Breast epithelium (tissue), 4 donors: ENCODE measurements at regions not wholly inside any gene's neighbourhood (a gene's known extent, or its start where the extent isn't known, plus 50 kb on each side); places are given as distances from the start of the nearest gene placed in this dataset.

Experiments used
- DNase-seq, 2 donors: peaks; one replicate each; pipeline ENCODE4 v3.0.0-alpha.2; 2019; ENCODE audit warnings: low spot score in 2 of 2
- H3K27ac ChIP-seq, 2 donors: fragments of 200-600 bp; sonication (generic) in 1 of 2; one replicate each; pipeline ENCODE4 v1.5.1; 2016 to 2019; ENCODE audit warnings: mild to moderate bottlenecking in 1 of 2
- H3K27me3 ChIP-seq, 2 donors: fragments of 200-600 bp; sonication (generic) in 1 of 2; one replicate each; pipeline versions ENCODE4 v1.5.1 to v1.6.0; 2017 to 2019; ENCODE audit warnings: control low read depth in 1 of 2, mild to moderate bottlenecking in 1 of 2
- H3K36me3 ChIP-seq: fragments of 200-600 bp; one replicate; pipeline ENCODE4 v1.5.1; 2019
- H3K4me1 ChIP-seq, 2 donors: fragments of 200-600 bp; sonication (generic); one replicate each; pipeline ENCODE4 v1.5.1; 2016 to 2019; ENCODE audit warnings: control low read depth in 1 of 2
- H3K4me3 ChIP-seq, 3 donors: fragments of 200-600 bp; sonication (generic); 1 replicate in 2 of 3; 2 replicates in 1 of 3; pipeline ENCODE4 v1.5.1; 2016 to 2019; ENCODE audit warnings: mild to moderate bottlenecking in 3 of 3, moderate library complexity in 2 of 3
- H3K9me3 ChIP-seq, 2 donors: fragments of 200-600 bp; sonication (generic) in 1 of 2; one replicate each; pipeline ENCODE4 v1.5.1; 2016 to 2019; ENCODE audit warnings: control low read depth in 1 of 2
- POLR2A ChIP-seq: fragments of 450-650 bp; IDR thresholded peaks from one replicate; pipeline ENCODE4 v1.6.1; 2016; ENCODE audit warnings: antibody characterized with exemption, mild to moderate bottlenecking, moderate library complexity
- POLR2AphosphoS5 ChIP-seq, 3 donors: sonication (generic); formaldehyde crosslinking; IDR thresholded peaks; one replicate each; pipeline ENCODE4 v1.6.1; 2017; ENCODE audit warnings: antibody characterized with exemption in 3 of 3
- intact Hi-C: fragments of 100-400 bp; cut with DNase I; formaldehyde crosslinking; loops from one replicate; pipeline ENCODE4 v1.15.1; 2023; ENCODE audit warnings: low total_unique reads
- TF ChIP-seq, protein P1 (sequence below), 3 donors: fragments of 450-650 bp; IDR thresholded peaks; one replicate each; pipeline ENCODE4 v1.5.1; 2016 to 2017; ENCODE audit warnings: antibody characterized with exemption in 3 of 3, mild to moderate bottlenecking in 3 of 3, moderate library complexity in 3 of 3

DNA sequence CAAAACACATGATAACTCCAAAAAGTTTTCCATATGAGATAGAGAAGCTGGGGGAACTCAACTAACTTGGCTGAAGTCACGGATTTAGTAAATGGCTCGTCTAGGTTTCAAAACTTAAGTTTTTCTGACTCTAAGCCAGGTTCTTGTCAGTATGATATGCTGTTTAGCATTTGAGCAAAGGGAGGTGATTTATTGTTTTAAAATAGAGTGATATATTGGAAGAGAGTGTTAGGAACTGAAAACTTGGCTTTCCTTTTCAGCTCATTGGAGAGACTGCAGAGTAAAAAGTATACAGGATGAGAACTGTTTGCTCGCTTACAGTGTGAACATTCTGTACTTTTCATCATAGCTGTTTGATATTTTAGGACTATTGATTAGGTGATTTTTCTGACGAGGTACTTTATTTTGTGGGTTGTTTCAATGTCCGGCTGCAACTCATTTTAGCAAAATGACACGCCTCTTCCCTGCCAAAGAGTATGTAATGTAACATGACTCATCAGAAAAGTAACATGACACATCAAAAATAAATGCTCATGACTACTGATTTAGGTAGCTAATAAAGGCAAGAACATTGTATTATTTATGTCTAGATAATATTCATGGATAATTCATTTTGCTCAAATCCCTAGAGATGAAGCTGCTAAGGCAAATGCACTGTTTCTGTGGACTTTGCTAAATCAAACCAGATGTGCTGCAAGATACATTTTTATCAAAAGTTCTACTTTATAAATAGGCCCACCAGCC, 355.1 kb downstream of the GPATCH2 start:
- Histone ChIP-seq H3K36me3 (no peaks in the 10 kb centered on the region), H3K4me1 (no peaks in the 10 kb centered on the region), H3K9me3 (no peaks in the 10 kb centered on the region), H3K27ac (no peak overlapping the region), H3K4me3 (no peak overlapping the region), H3K27me3 (no peaks in the 10 kb centered on the region)
- intact Hi-C loops, result no loop called here
- TF ChIP-seq POLR2AphosphoS5 (IDR thresholded peaks at IDR 0.05) (no peak), POLR2A (no peak)
- TF ChIP-seq, protein P1, sequence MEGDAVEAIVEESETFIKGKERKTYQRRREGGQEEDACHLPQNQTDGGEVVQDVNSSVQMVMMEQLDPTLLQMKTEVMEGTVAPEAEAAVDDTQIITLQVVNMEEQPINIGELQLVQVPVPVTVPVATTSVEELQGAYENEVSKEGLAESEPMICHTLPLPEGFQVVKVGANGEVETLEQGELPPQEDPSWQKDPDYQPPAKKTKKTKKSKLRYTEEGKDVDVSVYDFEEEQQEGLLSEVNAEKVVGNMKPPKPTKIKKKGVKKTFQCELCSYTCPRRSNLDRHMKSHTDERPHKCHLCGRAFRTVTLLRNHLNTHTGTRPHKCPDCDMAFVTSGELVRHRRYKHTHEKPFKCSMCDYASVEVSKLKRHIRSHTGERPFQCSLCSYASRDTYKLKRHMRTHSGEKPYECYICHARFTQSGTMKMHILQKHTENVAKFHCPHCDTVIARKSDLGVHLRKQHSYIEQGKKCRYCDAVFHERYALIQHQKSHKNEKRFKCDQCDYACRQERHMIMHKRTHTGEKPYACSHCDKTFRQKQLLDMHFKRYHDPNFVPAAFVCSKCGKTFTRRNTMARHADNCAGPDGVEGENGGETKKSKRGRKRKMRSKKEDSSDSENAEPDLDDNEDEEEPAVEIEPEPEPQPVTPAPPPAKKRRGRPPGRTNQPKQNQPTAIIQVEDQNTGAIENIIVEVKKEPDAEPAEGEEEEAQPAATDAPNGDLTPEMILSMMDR (IDR thresholded peaks at IDR 0.05), result no peak
- DNase-seq, result no peak

DNA sequence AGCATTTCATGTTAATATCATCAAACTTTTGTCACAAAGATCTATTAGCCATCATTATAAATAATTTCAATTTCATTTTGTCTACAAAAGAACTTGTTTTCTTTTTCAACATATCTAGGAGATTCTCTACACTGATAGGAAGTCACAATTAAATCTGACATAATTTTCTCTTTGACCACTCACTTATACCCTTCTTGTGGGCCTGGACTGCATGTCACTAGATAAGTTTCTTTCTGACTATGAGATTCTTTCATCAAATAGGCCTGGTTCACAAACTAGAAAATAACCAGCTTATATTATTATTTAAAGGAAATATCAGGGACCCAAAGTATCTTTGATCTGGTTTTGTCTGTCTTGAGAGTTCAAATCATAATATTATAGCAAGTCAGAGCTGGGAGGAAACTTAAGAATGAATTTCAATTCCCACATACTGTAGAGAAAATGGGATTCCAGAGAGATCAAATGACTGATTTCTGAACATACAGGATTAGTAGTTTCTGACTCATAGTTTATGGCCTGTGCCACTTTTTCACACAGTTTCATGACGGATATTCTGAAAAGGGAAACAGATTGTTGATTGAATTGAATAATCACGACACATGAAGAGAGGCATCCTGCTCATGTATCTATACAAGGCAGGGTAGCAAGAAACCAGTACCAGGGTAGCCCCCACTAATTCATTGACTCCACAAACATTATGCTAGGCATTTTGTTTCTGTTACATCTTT, 355.8 kb downstream of the GPATCH2 start:
- TF ChIP-seq, protein P1 (IDR thresholded peaks at IDR 0.05), result no peak
- TF ChIP-seq POLR2AphosphoS5 (IDR thresholded peaks at IDR 0.05), result no peak
- H3K27ac ChIP-seq, result no peak overlapping the region
- no peak for DNase-seq
- H3K4me1 ChIP-seq, result no peaks in the 10 kb centered on the region
- H3K36me3 ChIP-seq, result no peaks in the 10 kb centered on the region
- intact Hi-C loops, result no loop called here
- no peaks in the 10 kb centered on the region for H3K27me3 ChIP-seq
- H3K4me3 ChIP-seq, result no peak overlapping the region
- no peaks in the 10 kb centered on the region for H3K9me3 ChIP-seq

DNA sequence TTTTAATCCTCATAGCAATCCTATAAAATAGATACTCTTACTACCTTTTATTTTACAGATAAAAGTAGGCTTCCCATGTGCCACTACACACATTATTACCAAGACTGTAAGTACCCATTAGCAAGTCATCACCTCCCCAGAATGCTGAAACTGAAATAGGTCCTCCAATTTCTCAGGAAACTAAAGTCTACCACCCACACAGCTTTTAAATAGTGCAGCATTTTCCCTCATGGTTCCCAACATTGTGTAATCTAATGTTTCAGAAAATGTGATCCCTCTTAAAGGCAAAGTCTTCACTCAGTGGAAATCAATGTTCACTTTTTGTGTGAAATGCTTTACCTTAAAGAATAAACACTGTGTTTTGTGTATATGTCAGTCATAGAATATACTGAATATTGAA, 356.5 kb downstream of the GPATCH2 start:
- Histone ChIP-seq H3K9me3 (no peaks in the 10 kb centered on the region), H3K27me3 (no peaks in the 10 kb centered on the region), H3K36me3 (no peaks in the 10 kb centered on the region), H3K27ac (no peak overlapping the region), H3K4me1 (no peaks in the 10 kb centered on the region), H3K4me3 (no peak overlapping the region)
- DNase-seq, result no peak
- TF ChIP-seq POLR2A, result no peak
- no peak for TF ChIP-seq POLR2AphosphoS5 (IDR thresholded peaks at IDR 0.05)
- TF ChIP-seq, protein P1 (IDR thresholded peaks at IDR 0.05), result no peak
- intact Hi-C loops, result no loop called here

DNA sequence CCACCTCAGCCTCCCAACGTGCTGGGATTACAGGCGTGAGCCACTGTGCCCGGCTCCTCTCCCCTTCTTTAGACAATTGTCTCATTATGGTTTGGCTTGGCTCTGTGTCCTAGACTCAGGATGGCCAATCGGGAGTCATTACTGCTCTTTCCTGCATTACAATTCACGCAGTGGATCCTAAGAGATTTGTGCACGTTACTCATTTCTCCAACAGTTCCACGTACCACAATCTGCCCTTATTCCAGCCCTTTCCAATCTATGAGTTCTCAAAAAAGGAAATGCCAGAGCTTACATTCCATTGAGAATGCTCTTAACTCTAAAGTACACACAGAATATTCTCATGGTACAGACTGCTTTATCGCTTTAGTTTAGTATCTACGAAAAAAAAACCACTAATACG, 357.0 kb downstream of the GPATCH2 start:
- Histone ChIP-seq H3K9me3 (no peaks in the 10 kb centered on the region), H3K4me1 (no peaks in the 10 kb centered on the region), H3K27ac (no peak overlapping the region), H3K36me3 (no peaks in the 10 kb centered on the region), H3K27me3 (no peaks in the 10 kb centered on the region), H3K4me3 (no peak overlapping the region)
- intact Hi-C loops, result no loop called here
- DNase-seq, result no peak
- no peak for TF ChIP-seq POLR2AphosphoS5 (IDR thresholded peaks at IDR 0.05)
- TF ChIP-seq, protein P1 (IDR thresholded peaks at IDR 0.05), result no peak

DNA sequence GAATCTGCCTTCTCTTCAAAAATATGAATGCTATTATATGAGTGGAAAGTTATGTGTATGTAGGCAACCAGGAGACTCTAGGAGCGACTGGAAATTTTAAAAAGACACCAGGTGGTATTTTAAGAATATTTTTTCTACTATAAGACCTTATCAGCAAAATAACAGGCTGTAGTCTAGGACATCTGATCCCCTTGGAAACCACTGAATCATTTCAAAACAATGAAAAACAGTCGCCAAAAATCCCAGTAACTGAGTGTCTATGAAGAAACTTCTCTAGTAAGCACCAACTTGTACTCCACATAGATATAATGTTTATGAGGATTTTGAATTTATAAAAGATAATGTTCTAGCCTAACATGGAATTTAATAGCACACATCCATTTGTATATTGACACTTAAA, 358.5 kb downstream of the GPATCH2 start:
- TF ChIP-seq POLR2A (no peak), POLR2AphosphoS5 (IDR thresholded peaks at IDR 0.05) (no peak)
- TF ChIP-seq, protein P1 (IDR thresholded peaks at IDR 0.05), result no peak
- Histone ChIP-seq H3K36me3 (no peaks in the 10 kb centered on the region), H3K27me3 (no peaks in the 10 kb centered on the region), H3K4me1 (no peaks in the 10 kb centered on the region), H3K9me3 (no peaks in the 10 kb centered on the region), H3K27ac (no peak overlapping the region), H3K4me3 (no peak overlapping the region)
- intact Hi-C loops, result no loop called here
- no peak for DNase-seq
